Vagina (tissue), 2 donors: ENCODE measurements at regions not wholly inside any gene's neighbourhood (a gene's known extent, or its start where the extent isn't known, plus 50 kb on each side); places are given as distances from the start of the nearest gene placed in this dataset.

Experiments
- POLR2A ChIP-seq, 2 donors: fragments of 450-650 bp; IDR thresholded peaks; one replicate each; pipeline ENCODE4 v1.6.1; 2017; ENCODE audit warnings: antibody characterized with exemption in 2 of 2, mild to moderate bottlenecking in 2 of 2, moderate library complexity in 2 of 2
- POLR2AphosphoS5 ChIP-seq, 2 donors: sonication (generic); formaldehyde crosslinking; IDR thresholded peaks; one replicate each; pipeline ENCODE4 v1.9.0; 2017; ENCODE audit warnings: antibody characterized with exemption in 2 of 2, mild to moderate bottlenecking in 2 of 2, low read depth in 1 of 2; ENCODE audit not compliant: insufficient read depth in 1 of 2
- TF ChIP-seq, protein P1 (sequence below), 3 experiments: fragments of 450-650 bp in 2 of 3; fragments of 200-600 bp in 1 of 3; sonication (generic) in 1 of 3; IDR thresholded peaks; one replicate each; pipeline ENCODE4 v1.5.1; 2017 to 2019; ENCODE audit warnings: antibody characterized with exemption in 3 of 3, mild to moderate bottlenecking in 2 of 3, moderate library complexity in 2 of 3

DNA sequence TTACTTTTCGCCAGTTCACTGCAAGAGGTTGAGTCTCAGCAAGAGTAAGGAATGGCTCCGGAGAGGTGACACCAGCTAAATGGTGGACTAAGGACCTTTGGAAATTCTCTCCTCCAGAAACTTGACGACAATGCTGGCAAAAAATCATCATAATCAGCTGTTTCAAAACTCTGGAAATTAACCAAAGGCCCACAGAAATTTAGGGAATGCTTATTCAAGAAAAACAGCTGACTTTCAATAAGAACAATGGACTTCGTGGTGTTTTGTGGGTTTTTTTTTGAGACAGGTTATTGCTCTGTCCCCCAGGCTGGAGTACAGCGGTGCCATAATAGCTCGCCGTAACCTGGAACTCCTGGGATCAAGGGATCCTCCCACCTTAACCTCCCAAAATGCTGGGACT, 68.4 kb upstream of the SEPTIN5 start:
- TF ChIP-seq, protein P1, sequence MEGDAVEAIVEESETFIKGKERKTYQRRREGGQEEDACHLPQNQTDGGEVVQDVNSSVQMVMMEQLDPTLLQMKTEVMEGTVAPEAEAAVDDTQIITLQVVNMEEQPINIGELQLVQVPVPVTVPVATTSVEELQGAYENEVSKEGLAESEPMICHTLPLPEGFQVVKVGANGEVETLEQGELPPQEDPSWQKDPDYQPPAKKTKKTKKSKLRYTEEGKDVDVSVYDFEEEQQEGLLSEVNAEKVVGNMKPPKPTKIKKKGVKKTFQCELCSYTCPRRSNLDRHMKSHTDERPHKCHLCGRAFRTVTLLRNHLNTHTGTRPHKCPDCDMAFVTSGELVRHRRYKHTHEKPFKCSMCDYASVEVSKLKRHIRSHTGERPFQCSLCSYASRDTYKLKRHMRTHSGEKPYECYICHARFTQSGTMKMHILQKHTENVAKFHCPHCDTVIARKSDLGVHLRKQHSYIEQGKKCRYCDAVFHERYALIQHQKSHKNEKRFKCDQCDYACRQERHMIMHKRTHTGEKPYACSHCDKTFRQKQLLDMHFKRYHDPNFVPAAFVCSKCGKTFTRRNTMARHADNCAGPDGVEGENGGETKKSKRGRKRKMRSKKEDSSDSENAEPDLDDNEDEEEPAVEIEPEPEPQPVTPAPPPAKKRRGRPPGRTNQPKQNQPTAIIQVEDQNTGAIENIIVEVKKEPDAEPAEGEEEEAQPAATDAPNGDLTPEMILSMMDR (IDR thresholded peaks at IDR 0.05) = no peak
- TF ChIP-seq POLR2AphosphoS5 (IDR thresholded peaks at IDR 0.05; ENCODE audit: insufficient read depth in 1 of 2, low read depth in 1 of 2) (no peak), POLR2A (IDR thresholded peaks at IDR 0.05) (no peak)
